ENCODE measurements at regions not wholly inside any gene's neighbourhood (a gene's known extent, or its start where the extent isn't known, plus 50 kb on each side); places are given as distances from the start of the nearest gene placed in this dataset.

DNA sequence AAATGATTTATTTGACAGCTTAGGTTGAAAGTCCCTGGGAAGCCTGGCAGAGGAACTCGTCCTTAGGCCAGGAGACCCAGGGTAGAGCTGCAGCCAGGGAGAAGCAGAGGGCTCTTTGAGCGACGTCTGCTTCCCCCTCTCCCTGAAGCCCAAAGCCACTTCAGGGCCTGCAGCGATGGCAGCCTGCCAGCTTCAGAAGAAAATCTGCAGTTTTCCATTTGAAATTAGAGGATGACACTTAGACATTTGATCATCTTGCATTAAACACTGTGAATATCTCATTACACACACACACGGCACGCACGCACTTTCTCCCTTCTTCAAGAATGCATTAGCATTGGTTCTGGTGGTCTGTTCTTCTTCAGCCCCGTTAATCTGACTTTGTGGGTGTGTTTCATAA, 96.5 kb downstream of the PLEKHG1 start:
- TF ChIP-seq, protein P1, sequence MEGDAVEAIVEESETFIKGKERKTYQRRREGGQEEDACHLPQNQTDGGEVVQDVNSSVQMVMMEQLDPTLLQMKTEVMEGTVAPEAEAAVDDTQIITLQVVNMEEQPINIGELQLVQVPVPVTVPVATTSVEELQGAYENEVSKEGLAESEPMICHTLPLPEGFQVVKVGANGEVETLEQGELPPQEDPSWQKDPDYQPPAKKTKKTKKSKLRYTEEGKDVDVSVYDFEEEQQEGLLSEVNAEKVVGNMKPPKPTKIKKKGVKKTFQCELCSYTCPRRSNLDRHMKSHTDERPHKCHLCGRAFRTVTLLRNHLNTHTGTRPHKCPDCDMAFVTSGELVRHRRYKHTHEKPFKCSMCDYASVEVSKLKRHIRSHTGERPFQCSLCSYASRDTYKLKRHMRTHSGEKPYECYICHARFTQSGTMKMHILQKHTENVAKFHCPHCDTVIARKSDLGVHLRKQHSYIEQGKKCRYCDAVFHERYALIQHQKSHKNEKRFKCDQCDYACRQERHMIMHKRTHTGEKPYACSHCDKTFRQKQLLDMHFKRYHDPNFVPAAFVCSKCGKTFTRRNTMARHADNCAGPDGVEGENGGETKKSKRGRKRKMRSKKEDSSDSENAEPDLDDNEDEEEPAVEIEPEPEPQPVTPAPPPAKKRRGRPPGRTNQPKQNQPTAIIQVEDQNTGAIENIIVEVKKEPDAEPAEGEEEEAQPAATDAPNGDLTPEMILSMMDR (IDR thresholded peaks at IDR 0.05), result no peak
- TF ChIP-seq, protein P2, sequence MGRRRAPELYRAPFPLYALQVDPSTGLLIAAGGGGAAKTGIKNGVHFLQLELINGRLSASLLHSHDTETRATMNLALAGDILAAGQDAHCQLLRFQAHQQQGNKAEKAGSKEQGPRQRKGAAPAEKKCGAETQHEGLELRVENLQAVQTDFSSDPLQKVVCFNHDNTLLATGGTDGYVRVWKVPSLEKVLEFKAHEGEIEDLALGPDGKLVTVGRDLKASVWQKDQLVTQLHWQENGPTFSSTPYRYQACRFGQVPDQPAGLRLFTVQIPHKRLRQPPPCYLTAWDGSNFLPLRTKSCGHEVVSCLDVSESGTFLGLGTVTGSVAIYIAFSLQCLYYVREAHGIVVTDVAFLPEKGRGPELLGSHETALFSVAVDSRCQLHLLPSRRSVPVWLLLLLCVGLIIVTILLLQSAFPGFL (CRISPR knock-in tag; IDR thresholded peaks at IDR 0.05; ENCODE audit: borderline replicate concordance), result no peak
- TF ChIP-seq NR3C1 (CRISPR knock-in tag; conservative IDR thresholded peaks at IDR 0.05; ENCODE audit: low read depth), result no peak
- no peak for TF ChIP-seq ELF4 (CRISPR knock-in tag; IDR thresholded peaks at IDR 0.05; ENCODE audit: low read depth)
- TF ChIP-seq, protein P3, sequence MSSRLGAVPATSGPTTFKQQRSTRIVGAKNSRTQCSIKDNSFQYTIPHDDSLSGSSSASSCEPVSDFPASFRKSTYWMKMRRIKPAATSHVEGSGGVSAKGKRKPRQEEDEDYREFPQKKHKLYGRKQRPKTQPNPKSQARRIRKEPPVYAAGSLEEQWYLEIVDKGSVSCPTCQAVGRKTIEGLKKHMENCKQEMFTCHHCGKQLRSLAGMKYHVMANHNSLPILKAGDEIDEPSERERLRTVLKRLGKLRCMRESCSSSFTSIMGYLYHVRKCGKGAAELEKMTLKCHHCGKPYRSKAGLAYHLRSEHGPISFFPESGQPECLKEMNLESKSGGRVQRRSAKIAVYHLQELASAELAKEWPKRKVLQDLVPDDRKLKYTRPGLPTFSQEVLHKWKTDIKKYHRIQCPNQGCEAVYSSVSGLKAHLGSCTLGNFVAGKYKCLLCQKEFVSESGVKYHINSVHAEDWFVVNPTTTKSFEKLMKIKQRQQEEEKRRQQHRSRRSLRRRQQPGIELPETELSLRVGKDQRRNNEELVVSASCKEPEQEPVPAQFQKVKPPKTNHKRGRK (CRISPR knock-in tag; IDR thresholded peaks at IDR 0.05; ENCODE audit: borderline replicate concordance), result no peak
- no peak for TF ChIP-seq JUN (CRISPR knock-in tag; IDR thresholded peaks at IDR 0.05)
- TF ChIP-seq MYBL2 (CRISPR knock-in tag; IDR thresholded peaks at IDR 0.05), result no peak
